Liver (tissue), 3 donors: ENCODE measurements at regions not wholly inside any gene's neighbourhood (a gene's known extent, or its start where the extent isn't known, plus 50 kb on each side); places are given as distances from the start of the nearest gene placed in this dataset.

ENCODE experiments used
- TF ChIP-seq, protein P1 (sequence below): IDR thresholded peaks from 2 replicates; pipeline ENCODE4 v1.6.1; 2016; ENCODE audit warnings: antibody characterized with exemption
- TF ChIP-seq, protein P2 (sequence below): fragments of 150-350 bp; IDR thresholded peaks from 2 replicates; pipeline ENCODE4 v1.5.1; 2017; ENCODE audit warnings: improper control_type of control experiment, low read depth, low read length; ENCODE audit not compliant: missing input control
- TF ChIP-seq, protein P3 (sequence below): IDR thresholded peaks from 2 replicates; pipeline ENCODE4 v1.6.1; 2016; ENCODE audit warnings: antibody characterized with exemption
- donor health status: healthy.
- donor health status: healthy.

DNA sequence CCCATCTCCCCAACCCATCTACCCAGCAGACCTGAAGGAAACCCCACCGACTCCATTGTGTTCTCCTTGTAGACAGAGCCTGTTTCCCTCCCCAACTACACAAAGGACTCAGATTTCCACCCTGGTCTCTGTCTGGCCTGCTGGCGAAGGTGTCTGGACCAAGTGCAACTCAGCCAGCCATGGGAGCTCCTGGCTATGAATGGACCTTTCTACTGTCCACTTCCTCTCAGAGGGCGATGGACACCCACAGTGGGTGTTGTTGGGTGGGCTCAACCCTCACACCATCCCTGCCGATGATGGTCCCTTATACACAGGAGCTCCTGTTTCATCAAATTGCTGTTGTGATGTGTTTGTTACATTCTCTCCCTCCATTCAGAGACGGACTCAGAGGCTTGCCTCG, 112.5 kb upstream of the PHACTR3 start:
- TF ChIP-seq, protein P1, sequence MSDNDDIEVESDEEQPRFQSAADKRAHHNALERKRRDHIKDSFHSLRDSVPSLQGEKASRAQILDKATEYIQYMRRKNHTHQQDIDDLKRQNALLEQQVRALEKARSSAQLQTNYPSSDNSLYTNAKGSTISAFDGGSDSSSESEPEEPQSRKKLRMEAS = no peak
- TF ChIP-seq, protein P2, sequence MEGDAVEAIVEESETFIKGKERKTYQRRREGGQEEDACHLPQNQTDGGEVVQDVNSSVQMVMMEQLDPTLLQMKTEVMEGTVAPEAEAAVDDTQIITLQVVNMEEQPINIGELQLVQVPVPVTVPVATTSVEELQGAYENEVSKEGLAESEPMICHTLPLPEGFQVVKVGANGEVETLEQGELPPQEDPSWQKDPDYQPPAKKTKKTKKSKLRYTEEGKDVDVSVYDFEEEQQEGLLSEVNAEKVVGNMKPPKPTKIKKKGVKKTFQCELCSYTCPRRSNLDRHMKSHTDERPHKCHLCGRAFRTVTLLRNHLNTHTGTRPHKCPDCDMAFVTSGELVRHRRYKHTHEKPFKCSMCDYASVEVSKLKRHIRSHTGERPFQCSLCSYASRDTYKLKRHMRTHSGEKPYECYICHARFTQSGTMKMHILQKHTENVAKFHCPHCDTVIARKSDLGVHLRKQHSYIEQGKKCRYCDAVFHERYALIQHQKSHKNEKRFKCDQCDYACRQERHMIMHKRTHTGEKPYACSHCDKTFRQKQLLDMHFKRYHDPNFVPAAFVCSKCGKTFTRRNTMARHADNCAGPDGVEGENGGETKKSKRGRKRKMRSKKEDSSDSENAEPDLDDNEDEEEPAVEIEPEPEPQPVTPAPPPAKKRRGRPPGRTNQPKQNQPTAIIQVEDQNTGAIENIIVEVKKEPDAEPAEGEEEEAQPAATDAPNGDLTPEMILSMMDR = no peak
- TF ChIP-seq, protein P3, sequence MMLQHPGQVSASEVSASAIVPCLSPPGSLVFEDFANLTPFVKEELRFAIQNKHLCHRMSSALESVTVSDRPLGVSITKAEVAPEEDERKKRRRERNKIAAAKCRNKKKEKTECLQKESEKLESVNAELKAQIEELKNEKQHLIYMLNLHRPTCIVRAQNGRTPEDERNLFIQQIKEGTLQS = no peak
